K562 (cell line): ENCODE measurements at regions not wholly inside any gene's neighbourhood (a gene's known extent, or its start where the extent isn't known, plus 50 kb on each side); places are given as distances from the start of the nearest gene placed in this dataset.
A peak's percentile ranks its signal among the peaks of the same experiment; 100 is the strongest.

ENCODE experiments used
- AFF1 ChIP-seq, 2 experiments: fragments of 450-650 bp; IDR thresholded peaks; 2 replicates each; pipeline ENCODE4 v1.6.1; 2018; ENCODE audit warnings: mild to moderate bottlenecking in 2 of 2, low read depth in 1 of 2; ENCODE audit not compliant: partially characterized antibody in 2 of 2
- ARID3A ChIP-seq: IDR thresholded peaks from 2 replicates; pipeline ENCODE4 v1.6.1; 2012; ENCODE audit warnings: low read depth, low read length, improper control_type of control experiment, borderline replicate concordance
- FOXM1 ChIP-seq, 2 experiments: fragments of 450-650 bp in 1 of 2; sonication (generic) in 1 of 2; formaldehyde crosslinking in 1 of 2; IDR thresholded peaks; 2 replicates each; pipeline versions ENCODE4 v1.6.1 to v1.9.0; 2017 to 2022; ENCODE audit warnings: low read depth in 2 of 2, mild to moderate bottlenecking in 2 of 2, missing genetic modification reagents in 1 of 2, moderate library complexity in 1 of 2
- FOXO4 ChIP-seq: fragments of 450-650 bp; formaldehyde crosslinking; IDR thresholded peaks from 2 replicates; pipeline ENCODE4 v1.4.0; 2020; ENCODE audit warnings: mild to moderate bottlenecking, moderate library complexity
- JUND ChIP-seq, 2 experiments: IDR thresholded peaks; 2 replicates in 1 of 2; 3 replicates in 1 of 2; pipeline ENCODE4 v1.6.1; 2011; ENCODE audit warnings: borderline replicate concordance in 2 of 2, low read depth in 2 of 2, low read length in 2 of 2, improper control_type of control experiment in 1 of 2, missing biosample characterization in 1 of 2, missing genetic modification characterization in 1 of 2, missing genetic modification reagents in 1 of 2
- KDM4B ChIP-seq, 2 experiments: fragments of 450-650 bp in 1 of 2; sonication (generic) in 1 of 2; IDR thresholded peaks; 2 replicates each; pipeline ENCODE4 v1.6.1; 2016 to 2017; ENCODE audit warnings: borderline replicate concordance in 2 of 2, antibody characterized with exemption in 1 of 2, low read depth in 1 of 2, mild to moderate bottlenecking in 1 of 2
- MAX ChIP-seq: sonication (generic); formaldehyde crosslinking; IDR thresholded peaks from 2 replicates; pipeline ENCODE4 v1.9.0; 2022; ENCODE audit warnings: mild to moderate bottlenecking, missing genetic modification reagents
- NCOR1 ChIP-seq: fragments of 450-650 bp; IDR thresholded peaks from 2 replicates; pipeline ENCODE4 v1.6.1; 2016; ENCODE audit warnings: mild to moderate bottlenecking, moderate library complexity
- NFIC ChIP-seq: fragments of 450-650 bp; IDR thresholded peaks from 2 replicates; pipeline ENCODE4 v1.6.1; 2017; ENCODE audit warnings: mild to moderate bottlenecking, inconsistent platforms
- NFRKB ChIP-seq: fragments of 450-650 bp; IDR thresholded peaks from 2 replicates; pipeline ENCODE4 v1.6.1; 2016; ENCODE audit warnings: low read depth
- PHF20 ChIP-seq: fragments of 450-650 bp; IDR thresholded peaks from 2 replicates; pipeline ENCODE4 v1.6.1; 2018; ENCODE audit not compliant: partially characterized antibody
- TAF7 ChIP-seq: fragments of 450-650 bp; IDR thresholded peaks from 2 replicates; pipeline ENCODE4 v1.6.1; 2016; ENCODE audit warnings: missing genetic modification characterization, missing compliant biosample characterization
- TEAD1 ChIP-seq, 2 experiments: fragments of 450-650 bp in 1 of 2; sonication (generic) in 1 of 2; formaldehyde crosslinking; IDR thresholded peaks; 2 replicates each; pipeline versions ENCODE4 v1.4.0 to v1.8.0; 2020 to 2022; ENCODE audit warnings: mild to moderate bottlenecking in 2 of 2, missing genetic modification reagents in 1 of 2
- ZBTB1 ChIP-seq: sonication (generic); formaldehyde crosslinking; IDR thresholded peaks from 2 replicates; pipeline ENCODE4 v1.8.1; 2023; ENCODE audit warnings: missing genetic modification reagents, low read depth, mild to moderate bottlenecking, borderline replicate concordance
- ZNF124 ChIP-seq: sonication (generic); formaldehyde crosslinking; IDR thresholded peaks from 2 replicates; pipeline ENCODE4 v1.8.1; 2022; ENCODE audit warnings: missing genetic modification reagents
- ZNF511 ChIP-seq: sonication (generic); formaldehyde crosslinking; IDR thresholded peaks from 2 replicates; pipeline ENCODE4 v1.8.0; 2022; ENCODE audit warnings: mild to moderate bottlenecking, missing genetic modification reagents
- ZNF79 ChIP-seq: fragments of 250-450 bp; sonication (Bioruptor Pico); IDR thresholded peaks from 2 replicates; pipeline ENCODE4 v1.4.0; 2020; ENCODE audit warnings: low read depth, mild to moderate bottlenecking, moderate library complexity

GRCh38 chr16:85382717-85383118 is 230.4 kb upstream of the GSE1 start (continued):
- TF ChIP-seq AFF1 (IDR thresholded peaks at IDR 0.05; ENCODE audit: low read depth in 1 of 2, partially characterized antibody in 2 of 2) = peak in 1 of 2 experiments; percentile 89
- 0 out of 2 replicates have a peak, but pooled peaks have one; percentile 19 for TF ChIP-seq TAF7
- peak; percentile 89 for TF ChIP-seq PHF20
- TF ChIP-seq ARID3A = no peak
- TF ChIP-seq NFIC = 0 out of 2 replicates have a peak, but pooled peaks have one; percentile 3
- peak; percentile 78 for TF ChIP-seq MAX (CRISPR knock-in tag)
- peak in 1 of 2 experiments; percentile 72; a peak in 1 of 4 replicates for TF ChIP-seq KDM4B (IDR thresholded peaks at IDR 0.05; ENCODE audit: borderline replicate concordance in 2 of 2, low read depth in 1 of 2)
- TF ChIP-seq ZNF79 (CRISPR knock-in tag) = no peak
- TF ChIP-seq ZBTB1 (CRISPR knock-in tag) = no peak
- no peak for TF ChIP-seq FOXM1 (IDR thresholded peaks at IDR 0.05; ENCODE audit: low read depth)
- 0 out of 2 replicates have a peak, but pooled peaks have one; percentile 48 for TF ChIP-seq FOXM1 (CRISPR knock-in tag; IDR thresholded peaks at IDR 0.05; ENCODE audit: low read depth)
- 0 out of 2 replicates have a peak, but pooled peaks have one; percentile 60 for TF ChIP-seq NFRKB
- 0 out of 4 replicates have a peak, but pooled peaks of 1 of the 2 experiments have one; percentile 3 for TF ChIP-seq TEAD1 (CRISPR knock-in tag; IDR thresholded peaks at IDR 0.05)
- TF ChIP-seq NCOR1 = peak; percentile 69
- TF ChIP-seq ZNF511 (CRISPR knock-in tag) = peak; percentile 56; the same call in 1 of the 2 replicates
- no peak for TF ChIP-seq FOXO4 (CRISPR knock-in tag)
- TF ChIP-seq ZNF124 (CRISPR knock-in tag) = peak; percentile 91; the same call in 1 of the 2 replicates
- no peak for TF ChIP-seq JUND (IDR thresholded peaks at IDR 0.05; ENCODE audit: borderline replicate concordance, low read depth, low read length)
- 0 out of 3 replicates have a peak, but pooled peaks have one; percentile 3 for TF ChIP-seq JUND (tag; IDR thresholded peaks at IDR 0.05; ENCODE audit: borderline replicate concordance, low read depth, low read length)
